ENCODE measurements at regions not wholly inside any gene's neighbourhood (a gene's known extent, or its start where the extent isn't known, plus 50 kb on each side); places are given as distances from the start of the nearest gene placed in this dataset.

- Mint-ChIP-seq H3K27ac (no peak overlapping the region), H3K27me3 (peaks cover 9% of the 10 kb centered on the region), H3K36me3 (ENCODE audit: low read depth) (no peaks in the 10 kb centered on the region), H3K4me3 (no peak overlapping the region), H3K4me1 (peaks cover 5% of the 10 kb centered on the region), H3K9me3 (peaks cover 8% of the 10 kb centered on the region)
- no peak for DNase-seq
- intact Hi-C loops (cut with micrococcal nuclease), result no loop called here
These were observed 361.6 kb downstream of the COG6 start for GRCh38 chr13:40016953-40017660.

DNA sequence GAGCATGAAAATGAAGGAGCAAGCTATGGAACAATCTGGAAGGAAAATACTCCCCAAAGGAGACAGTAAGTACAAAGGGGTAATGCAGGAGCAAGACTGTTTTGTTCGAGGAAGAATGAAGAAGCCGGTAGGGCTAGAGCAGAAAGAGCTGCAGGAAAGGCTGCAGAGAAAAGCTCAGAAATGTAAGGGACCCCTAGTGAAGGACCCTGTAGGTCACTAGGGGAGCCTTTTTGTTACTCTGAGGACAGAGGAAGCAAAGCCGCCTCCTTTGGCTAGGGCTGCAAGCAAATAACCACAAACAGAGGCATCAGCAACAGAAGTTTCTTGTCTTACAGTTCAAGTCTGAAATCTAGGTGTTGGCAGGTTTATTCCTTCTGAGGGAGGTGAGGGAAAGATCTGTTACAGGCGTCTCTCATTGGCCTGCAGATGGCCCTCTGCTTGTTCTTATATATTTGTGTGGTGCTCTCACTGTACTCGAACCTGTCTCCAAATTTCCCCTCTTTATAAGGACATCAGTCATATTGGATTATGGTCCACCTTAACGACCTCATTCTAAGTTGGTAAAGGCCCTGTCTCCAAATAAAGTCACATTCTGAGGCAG is 362.3 kb downstream of the COG6 start:
- intact Hi-C loops (cut with micrococcal nuclease), result no loop called here
- H3K36me3 Mint-ChIP-seq (ENCODE audit: low read depth), result no peaks in the 10 kb centered on the region

DNA sequence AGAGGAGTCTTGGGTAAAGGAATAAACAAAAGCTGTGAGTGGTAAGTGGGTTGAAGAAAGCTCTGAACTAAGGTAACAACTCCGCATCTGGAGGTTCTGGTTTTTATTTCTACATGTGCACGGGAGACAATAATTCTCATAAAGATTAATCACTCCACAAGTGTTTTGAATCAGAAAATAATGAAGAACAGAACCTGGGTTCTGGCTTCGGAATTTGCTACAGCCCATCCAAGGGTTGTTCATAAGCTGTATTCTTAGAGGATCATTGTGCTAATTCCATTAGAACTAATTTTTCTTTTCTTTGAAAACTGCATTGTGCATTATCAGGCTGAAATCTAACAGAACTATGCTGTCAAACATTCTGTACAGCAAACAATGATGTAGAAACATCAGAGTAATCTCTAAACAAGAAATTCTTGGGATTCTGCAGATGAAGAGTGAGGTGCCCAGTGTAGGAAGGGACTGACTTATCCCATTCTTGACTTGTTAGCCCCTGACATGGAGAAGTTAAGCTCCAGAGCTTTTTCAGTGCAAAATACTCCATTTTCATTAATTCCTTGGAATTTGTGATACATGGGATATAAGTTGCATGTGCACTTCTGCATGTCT is 368.2 kb downstream of the COG6 start:
- intact Hi-C loops (cut with micrococcal nuclease), result no loop called here
- H3K27ac Mint-ChIP-seq, result no peak overlapping the region
- no peak overlapping the region for H3K4me3 Mint-ChIP-seq

More for the DNA sequence above, 362.3 kb downstream of the COG6 start:
- H3K27me3 Mint-ChIP-seq, result peaks cover 9% of the 10 kb centered on the region
- H3K9me3 Mint-ChIP-seq, result peaks cover 8% of the 10 kb centered on the region
- no peak overlapping the region for H3K4me3 Mint-ChIP-seq
- no peak for DNase-seq
- H3K4me1 Mint-ChIP-seq, result peaks cover 5% of the 10 kb centered on the region
- no peak overlapping the region for H3K27ac Mint-ChIP-seq

DNA sequence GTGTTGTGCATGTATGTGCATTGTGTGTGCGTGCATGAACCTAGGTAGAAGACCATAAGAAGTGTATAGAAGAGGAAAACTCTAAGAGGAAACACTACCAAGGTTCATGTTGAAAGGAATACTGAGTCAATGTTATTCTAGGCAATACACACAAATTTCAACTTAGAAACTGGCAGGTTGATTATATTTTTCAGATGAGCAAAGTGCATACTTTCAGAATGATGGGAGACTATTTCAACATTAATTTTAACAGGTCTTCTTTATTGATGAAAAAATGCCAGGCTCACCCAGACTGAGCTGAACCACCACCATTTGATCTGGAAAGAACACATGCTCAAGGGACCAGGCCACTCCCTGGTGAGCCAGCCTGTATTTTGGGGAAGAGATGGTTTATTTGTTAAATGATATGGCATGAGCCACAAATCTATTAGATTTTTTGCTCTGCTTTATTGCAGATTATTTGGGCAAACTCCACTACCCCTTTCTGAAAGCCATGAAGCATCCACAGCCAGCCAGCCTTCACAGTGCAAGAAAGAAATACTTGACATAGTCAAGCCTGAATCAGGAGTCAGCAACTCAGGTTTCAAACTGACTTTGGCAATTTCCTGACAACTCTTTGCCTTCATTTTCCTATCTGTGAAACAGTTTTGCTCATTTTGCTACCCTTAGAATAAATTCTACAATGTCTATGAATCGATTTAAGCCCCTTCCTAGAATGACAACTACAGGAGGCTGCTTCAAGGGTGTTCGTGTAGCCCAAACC is 368.9 kb downstream of the COG6 start:
- Mint-ChIP-seq H3K27me3 (peaks cover 6% of the 10 kb centered on the region), H3K4me1 (peaks cover 35% of the 10 kb centered on the region)

More for the DNA sequence above, 368.2 kb downstream of the COG6 start:
- peaks cover 3% of the 10 kb centered on the region for H3K27me3 Mint-ChIP-seq
- H3K9me3 Mint-ChIP-seq, result peaks cover 2% of the 10 kb centered on the region
- peaks cover 32% of the 10 kb centered on the region for H3K4me1 Mint-ChIP-seq
- DNase-seq, result no peak
- peaks cover 3% of the 10 kb centered on the region for H3K36me3 Mint-ChIP-seq (ENCODE audit: low read depth)

DNA sequence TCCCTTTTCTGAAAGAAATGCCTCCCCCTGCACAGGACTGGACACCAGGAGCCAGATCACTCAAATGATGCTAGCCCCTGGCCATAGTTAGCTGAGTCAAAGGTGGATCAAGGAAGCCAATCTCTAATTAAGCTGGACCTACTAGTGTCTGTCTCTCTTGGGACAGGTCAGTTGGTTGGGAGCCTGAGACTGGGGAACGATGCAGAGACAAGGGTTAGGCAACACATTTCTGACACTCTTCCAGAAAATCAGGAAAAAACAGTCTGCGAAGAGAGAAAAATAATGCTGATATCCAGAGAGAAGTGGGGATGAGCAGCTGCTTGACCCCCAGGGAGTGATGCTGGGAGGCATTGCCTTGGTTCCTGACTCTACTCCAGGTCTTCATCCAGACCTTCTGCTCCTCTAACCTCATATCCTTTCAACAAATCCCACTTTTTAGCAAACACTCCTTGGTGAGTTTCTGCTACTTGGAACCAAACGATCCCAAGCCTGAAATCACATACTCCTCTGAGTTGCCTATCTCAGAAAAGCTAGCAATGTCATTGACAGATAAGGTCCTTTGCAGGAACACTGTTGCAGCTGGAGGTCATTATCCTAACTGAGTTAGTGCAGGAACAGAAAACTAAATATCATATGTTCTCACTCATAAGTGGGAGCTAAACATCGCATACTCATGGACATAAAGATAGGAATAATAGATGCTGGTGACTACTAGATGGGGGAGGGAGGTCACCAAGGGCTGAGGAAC is 369.7 kb downstream of the COG6 start:
- intact Hi-C loops (cut with micrococcal nuclease), result loop anchor here (5.0 kb wide), 2 partner anchors 292 to 752 kb away; no protein-coding TSS in a partner anchor
- Mint-ChIP-seq H3K9me3 (peaks cover 9% of the 10 kb centered on the region), H3K4me1 (peaks cover 35% of the 10 kb centered on the region), H3K36me3 (ENCODE audit: low read depth) (peaks cover 5% of the 10 kb centered on the region), H3K27me3 (peaks cover 8% of the 10 kb centered on the region), H3K27ac (peak overlapping the region; percentile 55), H3K4me3 (peak overlapping the region; percentile 42)
- no peak for DNase-seq

More for the DNA sequence above, 368.9 kb downstream of the COG6 start:
- intact Hi-C loops (cut with micrococcal nuclease), result no loop called here
- Mint-ChIP-seq H3K27ac (peak overlapping the region; percentile 47), H3K4me3 (peak overlapping the region; percentile 42), H3K9me3 (peaks cover 7% of the 10 kb centered on the region), H3K36me3 (ENCODE audit: low read depth) (peaks cover 5% of the 10 kb centered on the region)
- DNase-seq, result no peak

- intact Hi-C loops (cut with micrococcal nuclease), result loop anchor here (1.0 to 5.0 kb wide), 17 partner anchors 35 to 751 kb away; no protein-coding TSS in a partner anchor
- Mint-ChIP-seq H3K36me3 (ENCODE audit: low read depth) (peaks cover 5% of the 10 kb centered on the region), H3K9me3 (peaks cover 12% of the 10 kb centered on the region), H3K4me3 (peak overlapping the region; percentile 57), H3K4me1 (peaks cover 35% of the 10 kb centered on the region), H3K27ac (peak overlapping the region; percentile 62), H3K27me3 (peaks cover 10% of the 10 kb centered on the region)
- DNase-seq, result peak; percentile 91
These were observed 370.7 kb downstream of the COG6 start for GRCh38 chr13:40026174-40026585.

GRCh38 chr13:40026741-40027140 is 371.3 kb downstream of the COG6 start:
- Mint-ChIP-seq H3K4me1 (peaks cover 35% of the 10 kb centered on the region), H3K4me3 (peak overlapping the region; percentile 79), H3K9me3 (peaks cover 16% of the 10 kb centered on the region), H3K36me3 (ENCODE audit: low read depth) (peaks cover 5% of the 10 kb centered on the region), H3K27ac (peak overlapping the region; percentile 99), H3K27me3 (peaks cover 10% of the 10 kb centered on the region)
- intact Hi-C loops (cut with micrococcal nuclease), result loop anchor here (1.0 to 5.0 kb wide), 17 partner anchors 34 to 751 kb away; no protein-coding TSS in a partner anchor
- DNase-seq, result peak; percentile 82

DNA sequence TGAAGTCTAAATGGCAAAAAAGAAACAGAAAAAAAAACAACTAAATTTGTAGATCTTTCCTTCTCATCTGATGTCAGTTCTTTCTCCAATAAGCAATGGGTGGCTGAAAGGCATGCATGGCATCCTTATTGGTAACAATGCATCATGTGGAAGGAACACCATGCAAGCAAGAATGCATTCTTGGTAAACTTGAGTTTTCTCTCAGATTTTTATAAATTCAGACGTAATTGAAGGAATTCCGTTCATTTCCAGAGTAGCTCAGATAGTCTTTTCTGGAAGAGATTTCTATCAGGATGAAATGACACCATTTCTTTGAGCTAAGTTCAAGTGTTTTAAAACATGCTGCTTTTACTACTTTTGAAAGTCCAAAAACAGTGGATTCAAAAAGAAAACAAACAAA is 373.0 kb downstream of the COG6 start:
- peaks cover 9% of the 10 kb centered on the region for H3K27me3 Mint-ChIP-seq
- H3K27ac Mint-ChIP-seq, result no peak overlapping the region
- intact Hi-C loops (cut with micrococcal nuclease), result loop anchor here (5.0 kb wide), 2 partner anchors 289 to 749 kb away; no protein-coding TSS in a partner anchor
- H3K36me3 Mint-ChIP-seq (ENCODE audit: low read depth), result peaks cover 5% of the 10 kb centered on the region
- peaks cover 35% of the 10 kb centered on the region for H3K4me1 Mint-ChIP-seq
- peaks cover 16% of the 10 kb centered on the region for H3K9me3 Mint-ChIP-seq
- H3K4me3 Mint-ChIP-seq, result no peak overlapping the region
- no peak for DNase-seq

GRCh38 chr13:40031031-40031430 is 375.6 kb downstream of the COG6 start:
- intact Hi-C loops (cut with micrococcal nuclease), result no loop called here
- peaks cover 16% of the 10 kb centered on the region for H3K4me1 Mint-ChIP-seq

GRCh38 chr13:40039061-40039460 is 383.6 kb downstream of the COG6 start:
- intact Hi-C loops (cut with micrococcal nuclease), result no loop called here
- Mint-ChIP-seq H3K4me1 (no peaks in the 10 kb centered on the region), H3K36me3 (ENCODE audit: low read depth) (no peaks in the 10 kb centered on the region), H3K9me3 (peaks cover 18% of the 10 kb centered on the region), H3K4me3 (no peak overlapping the region), H3K27ac (no peak overlapping the region), H3K27me3 (peaks cover 34% of the 10 kb centered on the region)
- DNase-seq, result no peak

More at GRCh38 chr13:40031031-40031430, 375.6 kb downstream of the COG6 start:
- Mint-ChIP-seq H3K27me3 (peaks cover 7% of the 10 kb centered on the region), H3K9me3 (peaks cover 16% of the 10 kb centered on the region), H3K27ac (no peak overlapping the region), H3K36me3 (ENCODE audit: low read depth) (peaks cover 5% of the 10 kb centered on the region), H3K4me3 (no peak overlapping the region)
- DNase-seq, result peak; percentile 43

GRCh38 chr13:40042991-40043390 is 387.5 kb downstream of the COG6 start:
- peaks cover 9% of the 10 kb centered on the region for H3K9me3 Mint-ChIP-seq
- H3K27ac Mint-ChIP-seq, result no peak overlapping the region
- H3K4me3 Mint-ChIP-seq, result no peak overlapping the region
- H3K27me3 Mint-ChIP-seq, result peaks cover 41% of the 10 kb centered on the region
- H3K36me3 Mint-ChIP-seq (ENCODE audit: low read depth), result no peaks in the 10 kb centered on the region
- no peaks in the 10 kb centered on the region for H3K4me1 Mint-ChIP-seq
- peak; percentile 9 for DNase-seq
- intact Hi-C loops (cut with micrococcal nuclease), result no loop called here

DNA sequence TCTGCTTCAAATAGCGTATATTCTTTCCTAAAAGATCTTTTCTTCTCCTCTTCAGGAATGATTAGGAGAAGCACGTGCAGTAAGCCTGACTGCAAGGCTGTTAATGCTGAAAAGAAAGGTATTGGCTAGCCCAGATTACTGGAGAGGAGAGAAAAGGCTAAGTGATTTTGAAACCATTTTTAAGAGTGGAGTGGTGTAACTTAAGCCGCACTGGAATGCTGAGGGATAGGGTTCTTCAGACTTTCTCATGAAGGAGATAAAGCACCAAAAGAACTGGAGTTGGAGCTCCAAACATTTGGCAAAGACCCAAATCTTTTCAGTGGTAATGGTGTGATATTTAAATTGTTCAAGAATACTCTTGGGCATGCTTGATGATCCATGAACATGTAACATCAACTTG is 388.3 kb downstream of the COG6 start:
- DNase-seq, result peak; percentile 13
- Mint-ChIP-seq H3K4me3 (no peak overlapping the region), H3K4me1 (no peaks in the 10 kb centered on the region), H3K27ac (no peak overlapping the region), H3K36me3 (ENCODE audit: low read depth) (no peaks in the 10 kb centered on the region), H3K27me3 (peaks cover 36% of the 10 kb centered on the region), H3K9me3 (peaks cover 3% of the 10 kb centered on the region)
- intact Hi-C loops (cut with micrococcal nuclease), result no loop called here

DNA sequence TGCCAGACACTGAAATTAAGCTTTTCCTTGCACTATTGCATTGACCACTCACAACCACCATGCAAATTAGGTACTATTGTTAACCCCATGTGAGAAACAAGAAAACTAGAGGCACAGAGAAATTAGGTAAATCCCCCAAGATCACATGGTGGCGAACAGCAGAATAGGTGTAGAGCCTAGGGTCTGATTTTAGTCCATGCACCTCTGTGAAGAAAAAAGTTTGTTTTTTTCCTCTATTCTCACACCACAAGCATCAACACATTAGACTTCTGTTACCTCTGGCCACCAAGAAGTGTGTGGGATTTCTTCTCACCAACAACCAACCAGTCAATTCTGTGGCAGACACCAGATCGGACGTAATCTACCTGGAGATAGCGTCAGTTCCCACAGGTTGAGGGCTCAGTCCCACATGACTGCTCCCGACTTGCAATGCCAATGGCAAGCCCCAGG is 391.9 kb downstream of the COG6 start:
- H3K9me3 Mint-ChIP-seq, result peaks cover 4% of the 10 kb centered on the region
- H3K4me3 Mint-ChIP-seq, result no peak overlapping the region
- H3K4me1 Mint-ChIP-seq, result peaks cover 2% of the 10 kb centered on the region
- H3K27ac Mint-ChIP-seq, result no peak overlapping the region
- DNase-seq, result peak; percentile 38
- intact Hi-C loops (cut with micrococcal nuclease), result no loop called here
- H3K27me3 Mint-ChIP-seq, result peaks cover 22% of the 10 kb centered on the region
- H3K36me3 Mint-ChIP-seq (ENCODE audit: low read depth), result no peaks in the 10 kb centered on the region

Measured in activated CD4-positive, alpha-beta T cell treated with anti-CD3 and anti-CD28 coated beads, Interleukin-2, amount 10 ng/mL, durations not matched to agents 24 days and 14 days (primary cell).